ENCODE measurements at regions not wholly inside any gene's neighbourhood (a gene's known extent, or its start where the extent isn't known, plus 50 kb on each side); places are given as distances from the start of the nearest gene placed in this dataset.
A peak's percentile ranks its signal among the peaks of the same experiment; 100 is the strongest.

DNA sequence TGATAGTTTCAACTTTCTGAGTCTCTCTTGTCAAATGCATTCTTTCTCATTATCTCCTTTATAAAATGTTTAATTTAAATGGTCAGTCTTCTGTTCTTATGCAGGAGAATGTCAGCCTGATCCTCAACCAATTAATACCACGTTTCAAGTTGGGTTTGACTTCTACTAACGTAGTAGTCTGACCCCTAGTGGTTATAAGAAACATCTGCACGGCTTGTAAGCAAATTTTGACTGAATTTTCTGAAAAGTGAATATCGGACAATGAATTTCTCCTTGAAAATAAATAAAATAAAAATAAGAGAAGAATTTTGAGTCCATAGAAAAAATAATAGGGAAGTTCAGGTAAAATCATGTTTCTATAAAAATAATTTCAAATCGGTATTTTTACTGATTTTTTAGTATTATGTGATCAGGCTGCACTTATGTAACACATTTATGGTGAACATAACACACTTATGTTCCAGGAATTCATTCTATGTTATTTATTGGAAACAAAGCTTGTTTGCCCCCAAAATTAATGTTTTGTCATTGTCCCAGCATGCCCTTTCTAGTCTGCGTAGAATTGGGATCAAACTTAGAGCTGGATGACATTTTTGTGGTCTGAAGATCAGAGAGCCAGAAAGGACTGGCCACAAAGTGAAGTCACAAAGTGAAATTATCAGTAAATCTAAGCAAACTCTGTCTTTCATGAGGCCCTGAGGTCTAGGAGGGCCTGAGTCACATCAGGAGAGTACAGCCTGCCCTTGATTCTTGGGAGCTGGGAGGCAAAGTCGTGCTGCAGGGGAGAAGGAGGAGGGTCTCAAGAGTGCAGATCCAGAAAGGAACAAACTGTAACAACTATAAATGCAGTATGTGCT lies 101.2 kb upstream of the STXBP6 start:
- DNase-seq (ENCODE audit: low read depth, low spot score): peak; percentile 15

GRCh38 chr14:25150401-25150800 lies 100.5 kb upstream of the STXBP6 start:
- no peak for DNase-seq (ENCODE audit: low read depth, low spot score)

DNA sequence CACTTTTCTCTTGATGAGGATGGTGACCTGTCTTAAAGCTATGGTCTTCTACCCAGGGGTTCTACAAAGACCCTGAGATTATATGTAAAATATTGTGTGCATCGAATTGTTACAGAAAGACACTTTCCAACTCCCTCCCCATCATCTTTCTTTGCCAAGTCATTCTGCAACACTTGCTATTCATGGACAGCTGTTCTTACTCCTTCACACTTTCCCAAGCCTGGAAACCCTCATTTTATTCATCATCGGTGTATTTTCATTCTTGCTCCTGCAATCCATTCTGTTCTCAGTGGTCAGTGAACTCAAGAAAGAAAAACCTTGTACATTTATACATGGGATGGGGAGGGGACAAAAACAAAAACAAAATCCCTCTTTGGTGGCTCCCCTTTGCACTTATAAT lies 90.5 kb upstream of the STXBP6 start:
- DNase-seq (ENCODE audit: low read depth, low spot score): no peak

- no peak for DNase-seq (ENCODE audit: low read depth, low spot score)
These were observed 86.9 kb upstream of the STXBP6 start for GRCh38 chr14:25136811-25137210.

- DNase-seq (ENCODE audit: low read depth, low spot score): no peak
These were observed 84.2 kb upstream of the STXBP6 start for GRCh38 chr14:25134184-25134583.

DNA sequence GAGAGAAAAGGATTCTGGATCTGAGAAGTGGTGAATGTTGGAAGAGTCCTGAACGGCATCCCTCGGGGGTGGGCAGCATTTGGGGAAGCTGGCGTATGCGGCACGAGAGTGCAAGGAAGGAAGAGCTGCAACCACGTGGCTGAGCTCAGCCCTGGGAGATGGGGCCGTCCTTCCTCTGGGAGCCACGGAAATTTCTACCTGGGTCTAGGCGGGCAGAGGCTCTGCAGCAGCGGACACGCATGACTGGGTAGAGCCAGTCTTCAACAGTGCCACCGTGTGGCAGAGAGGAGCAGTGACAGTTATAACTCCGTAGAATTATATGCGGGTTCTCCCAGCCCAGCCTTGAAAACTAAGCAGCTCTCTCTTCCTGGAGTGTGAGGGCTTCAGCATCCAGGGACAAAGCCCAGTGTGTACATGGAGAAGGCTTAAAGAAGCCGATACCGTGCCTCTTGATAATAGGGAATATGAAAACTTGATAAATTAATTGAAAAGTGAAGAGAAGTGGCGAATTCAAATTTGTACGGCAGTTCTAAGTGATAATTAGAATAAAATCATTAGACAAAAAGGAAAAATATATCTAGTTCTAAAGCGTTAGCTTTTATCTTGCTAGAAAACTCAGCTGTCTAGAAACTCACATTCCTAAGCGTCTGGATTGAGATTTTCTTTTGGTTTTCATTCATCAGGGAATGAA lies 82.9 kb upstream of the STXBP6 start:
- DNase-seq (ENCODE audit: low read depth, low spot score): peak; percentile 68

GRCh38 chr14:25132094-25132493 lies 82.1 kb upstream of the STXBP6 start:
- no peak for DNase-seq (ENCODE audit: low read depth, low spot score)

DNA sequence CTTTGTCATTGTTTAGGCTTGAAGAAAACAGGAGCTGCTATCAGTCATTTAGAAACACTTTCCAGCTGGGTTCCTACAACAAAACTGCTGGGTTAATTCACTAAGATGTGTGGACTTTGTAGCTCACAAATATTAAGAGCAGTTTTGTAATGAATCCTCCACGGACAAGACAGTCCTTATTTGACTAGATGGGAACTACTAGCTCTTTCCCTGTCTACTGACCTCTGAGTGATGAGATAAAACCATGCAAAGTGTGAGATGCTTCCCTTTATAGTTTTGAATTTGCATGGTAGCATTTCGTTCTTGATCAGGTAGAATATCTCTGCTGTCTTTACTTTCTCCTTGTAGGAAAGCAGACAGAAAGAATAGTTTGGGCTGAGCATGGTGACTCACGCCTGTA lies 72.9 kb upstream of the STXBP6 start:
- DNase-seq (ENCODE audit: low read depth, low spot score): no peak

GRCh38 chr14:25122211-25122610 lies 72.3 kb upstream of the STXBP6 start:
- no peak for DNase-seq (ENCODE audit: low read depth, low spot score)

GRCh38 chr14:25121337-25122129 lies 71.6 kb upstream of the STXBP6 start:
- no peak for DNase-seq (ENCODE audit: low read depth, low spot score)

DNA sequence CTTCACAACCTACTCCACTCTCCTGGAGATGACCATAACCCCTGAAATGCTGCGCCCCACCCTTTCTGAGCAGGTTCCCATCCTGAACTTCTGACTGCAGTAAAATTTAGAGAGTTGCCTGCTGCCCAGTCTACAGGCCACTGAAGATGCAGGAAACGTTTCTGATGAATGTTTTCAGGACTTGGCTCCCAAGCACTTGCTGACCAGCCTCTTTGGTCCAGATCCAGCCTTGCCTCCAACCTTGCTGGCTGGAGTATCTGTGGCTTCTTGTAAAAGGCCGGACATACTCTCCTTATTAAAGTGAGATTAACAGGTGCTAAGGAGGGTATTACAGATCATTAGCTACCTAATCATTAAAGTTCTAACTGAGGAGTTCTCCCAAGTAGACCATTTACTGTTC lies 70.3 kb upstream of the STXBP6 start:
- DNase-seq (ENCODE audit: low read depth, low spot score): no peak

DNA sequence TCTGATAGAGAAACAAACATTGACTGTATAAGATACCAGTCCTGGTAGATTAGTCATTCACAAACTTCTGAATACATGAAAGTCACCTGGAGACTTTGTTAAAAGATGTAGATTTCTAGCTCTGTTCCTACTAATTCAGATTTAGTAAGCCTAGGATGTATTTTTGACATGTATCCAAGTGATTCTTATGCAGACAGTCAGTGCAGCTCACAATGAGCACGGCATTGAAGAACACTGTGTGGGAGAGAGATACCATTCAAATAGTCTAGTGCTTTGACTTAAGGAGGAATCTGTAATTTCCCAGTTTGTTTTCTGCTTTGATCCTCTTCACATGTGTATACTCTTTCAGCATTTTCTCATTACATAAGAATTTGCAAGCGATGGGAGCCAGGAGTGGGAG lies 68.7 kb upstream of the STXBP6 start:
- no peak for DNase-seq (ENCODE audit: low read depth, low spot score)

GRCh38 chr14:25117342-25117741 lies 67.4 kb upstream of the STXBP6 start:
- DNase-seq (ENCODE audit: low read depth, low spot score): no peak

GRCh38 chr14:25116607-25117006 lies 66.7 kb upstream of the STXBP6 start:
- DNase-seq (ENCODE audit: low read depth, low spot score): no peak

DNA sequence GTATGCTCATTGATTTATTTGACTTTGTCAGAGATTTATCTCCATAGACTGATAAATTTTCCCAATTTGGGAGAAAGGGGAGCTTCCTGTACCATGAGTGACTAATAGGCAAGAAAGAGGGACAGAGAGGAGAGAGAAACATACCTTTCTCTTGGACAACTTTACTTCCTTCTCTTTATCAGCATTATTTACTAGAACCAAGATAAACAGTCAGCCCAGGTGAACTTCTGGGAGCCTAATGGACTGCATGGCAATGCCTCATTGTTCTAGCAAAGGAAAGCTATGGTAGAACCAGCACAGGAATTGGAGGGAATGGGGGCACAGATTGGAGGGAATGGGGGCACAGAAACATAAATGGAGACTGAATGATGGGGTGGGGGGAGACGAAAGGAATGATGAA lies 63.4 kb upstream of the STXBP6 start:
- no peak for DNase-seq (ENCODE audit: low read depth, low spot score)

- DNase-seq (ENCODE audit: low read depth, low spot score): no peak
These were observed 61.2 kb upstream of the STXBP6 start for GRCh38 chr14:25111061-25111601.

- no peak for DNase-seq (ENCODE audit: low read depth, low spot score)
These were observed 60.2 kb upstream of the STXBP6 start for GRCh38 chr14:25110106-25110505.

DNA sequence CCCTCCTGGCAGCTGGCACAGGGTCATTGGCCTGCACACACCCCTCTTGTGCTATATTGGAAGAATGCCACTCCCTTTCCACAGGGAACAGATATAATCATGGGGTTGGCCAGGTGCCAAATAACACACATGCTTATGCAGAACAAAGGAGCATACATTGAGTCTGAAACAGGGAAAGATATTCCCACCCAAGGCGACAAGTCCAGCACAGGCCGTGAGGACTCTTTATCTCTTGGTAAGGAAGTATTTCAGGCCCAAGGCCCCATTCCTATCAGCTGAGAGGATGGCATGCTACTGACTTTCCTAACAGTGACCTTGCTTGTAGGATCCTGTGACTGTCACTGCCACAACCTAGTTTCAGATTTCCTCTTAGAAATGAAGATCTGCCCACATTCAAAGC lies 59.0 kb upstream of the STXBP6 start:
- DNase-seq (ENCODE audit: low read depth, low spot score): no peak

DNA sequence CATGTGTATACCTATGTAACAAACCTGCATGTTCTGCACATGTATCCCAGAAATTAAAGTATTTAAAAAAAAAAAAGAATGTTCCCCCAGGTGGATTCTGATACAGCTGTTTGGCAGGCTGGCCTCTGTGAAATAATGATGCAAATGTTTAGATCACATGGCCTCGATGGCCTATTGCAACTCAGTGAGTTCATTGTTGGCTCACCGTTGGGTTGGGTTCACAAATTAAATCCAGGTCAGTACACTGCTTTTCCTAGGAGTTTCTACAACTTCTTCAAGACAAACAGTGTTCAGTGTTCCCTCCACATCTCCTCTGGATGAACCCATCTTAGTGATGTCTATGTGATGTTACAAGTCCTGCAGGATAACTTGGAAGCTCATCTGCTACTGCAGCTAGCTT lies 58.3 kb upstream of the STXBP6 start:
- no peak for DNase-seq (ENCODE audit: low read depth, low spot score)

- DNase-seq (ENCODE audit: low read depth, low spot score): no peak
These were observed 53.9 kb upstream of the STXBP6 start for GRCh38 chr14:25103820-25104219.

DNA sequence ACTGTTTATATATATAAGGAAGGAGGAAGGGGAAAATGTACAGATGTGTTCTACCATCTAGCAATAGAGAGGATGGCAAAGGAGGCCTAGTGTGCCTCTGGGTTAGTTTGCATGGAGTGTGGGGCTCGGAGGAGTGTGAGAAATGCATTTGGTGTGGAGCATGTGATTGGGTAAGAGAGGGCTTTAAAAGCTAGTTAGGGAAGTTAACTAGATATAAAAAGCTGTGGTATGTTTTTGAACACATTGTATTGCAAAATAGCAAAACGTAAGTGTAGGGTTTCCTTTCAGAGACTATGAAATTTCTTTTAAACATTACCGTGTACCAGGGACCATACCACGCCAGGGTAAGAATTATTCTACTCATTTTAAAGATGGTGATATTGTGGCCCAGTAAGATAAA lies 53.3 kb upstream of the STXBP6 start:
- no peak for DNase-seq (ENCODE audit: low read depth, low spot score)

DNA sequence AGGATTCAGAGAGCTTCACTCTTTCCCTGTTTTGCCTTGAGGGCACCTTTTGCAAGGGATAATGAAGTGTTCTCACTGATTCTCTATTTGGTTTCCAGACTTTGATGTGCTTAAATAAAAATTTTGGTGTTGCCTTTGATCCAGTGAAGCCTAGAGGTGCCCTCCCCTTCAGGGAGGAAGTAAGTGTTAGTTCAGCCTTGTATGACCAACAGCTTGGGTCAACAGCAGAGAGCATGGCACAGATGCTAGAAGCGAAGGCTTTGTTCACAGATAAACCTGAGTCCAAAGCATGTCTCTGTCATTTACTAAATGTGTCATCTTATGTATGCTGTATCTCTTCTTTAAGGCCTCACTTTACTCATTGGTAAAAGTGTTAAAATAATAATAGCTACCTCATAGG lies 52.8 kb upstream of the STXBP6 start:
- DNase-seq (ENCODE audit: low read depth, low spot score): no peak

All from iPS DF 19.7 (cell line).